HT-29 (cell line): ENCODE measurements at regions not wholly inside any gene's neighbourhood (a gene's known extent, or its start where the extent isn't known, plus 50 kb on each side); places are given as distances from the start of the nearest gene placed in this dataset.
"Not testable (repeated sequence)": the region's sequence is repeated elsewhere in the genome, so short reads cannot be mapped to it uniquely, and the experiment has no call there.

Source experiments
- DNase-seq: peaks from one replicate; pipeline ENCODE4 v3.0.0-alpha.2; 2015; ENCODE audit warnings: low spot score

DNA sequence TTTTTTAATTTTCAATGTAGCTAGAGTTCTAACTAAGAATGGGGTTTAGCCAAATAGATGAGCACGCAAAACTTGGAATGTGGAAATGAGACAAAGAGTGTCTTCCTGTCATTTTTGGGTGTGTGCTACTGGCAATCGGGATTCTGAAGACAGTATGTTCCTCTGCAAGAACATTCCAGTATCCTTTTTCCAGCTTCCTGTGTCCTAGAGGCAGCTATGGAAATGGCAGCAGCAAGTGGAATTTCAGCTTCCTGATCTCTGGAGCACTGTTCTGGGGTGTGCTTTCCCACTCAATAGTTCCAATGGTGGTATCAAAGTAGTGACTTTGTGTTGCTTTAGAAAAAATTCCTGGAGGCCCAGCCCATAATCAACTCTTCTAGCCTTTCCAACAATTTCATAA is 642.9 kb upstream of the KCNMB2 start:
- no peak for DNase-seq

DNA sequence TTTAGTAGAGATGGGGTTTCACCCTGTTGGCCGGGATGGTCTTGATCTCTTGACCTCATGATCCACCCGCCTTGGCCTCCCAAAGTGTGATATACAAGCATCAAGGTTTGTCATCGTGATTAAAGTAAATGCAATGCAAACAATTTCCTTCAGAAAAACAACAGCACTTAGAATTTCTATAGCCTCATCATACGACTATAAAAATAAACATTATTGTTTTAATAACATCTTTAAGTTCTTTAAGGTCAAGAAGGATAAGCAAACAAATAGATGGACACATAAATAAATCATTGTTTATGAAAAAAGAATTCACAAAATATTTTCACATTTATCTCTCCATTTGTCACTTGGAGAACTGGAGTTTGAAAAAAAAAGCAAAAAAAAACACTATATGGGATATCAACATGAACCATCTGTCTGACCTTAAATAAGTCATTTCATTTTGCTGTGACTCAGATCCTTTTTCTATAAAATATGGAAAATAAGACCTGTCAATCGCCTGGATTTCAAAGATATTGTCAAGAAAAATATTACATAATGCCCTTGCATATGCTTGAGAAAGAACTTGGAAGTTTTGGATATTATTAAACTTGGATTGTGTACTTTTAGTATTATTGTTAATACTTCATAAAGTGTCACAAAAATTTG is 642.0 kb upstream of the KCNMB2 start:
- DNase-seq: no peak

DNA sequence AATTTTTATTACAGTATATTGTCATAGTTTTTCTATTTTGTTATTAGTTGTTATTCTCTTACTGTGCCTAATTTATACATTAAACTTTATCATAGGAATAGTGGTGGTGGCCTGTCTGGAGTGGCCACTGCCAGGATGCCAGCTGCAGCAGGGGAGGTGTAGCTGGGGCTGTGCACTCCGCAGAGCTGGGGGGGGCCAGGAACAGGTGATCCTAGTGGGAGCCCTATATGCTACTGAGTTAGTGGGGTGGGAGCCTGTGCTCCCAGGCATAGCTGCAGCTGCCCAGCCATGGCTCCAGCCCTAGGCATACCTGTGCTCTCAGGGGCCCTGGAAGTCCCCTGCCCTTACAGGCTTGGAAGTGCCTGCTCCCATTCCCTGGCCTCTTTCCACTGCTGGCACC is 638.1 kb upstream of the KCNMB2 start:
- no peak for DNase-seq

DNA sequence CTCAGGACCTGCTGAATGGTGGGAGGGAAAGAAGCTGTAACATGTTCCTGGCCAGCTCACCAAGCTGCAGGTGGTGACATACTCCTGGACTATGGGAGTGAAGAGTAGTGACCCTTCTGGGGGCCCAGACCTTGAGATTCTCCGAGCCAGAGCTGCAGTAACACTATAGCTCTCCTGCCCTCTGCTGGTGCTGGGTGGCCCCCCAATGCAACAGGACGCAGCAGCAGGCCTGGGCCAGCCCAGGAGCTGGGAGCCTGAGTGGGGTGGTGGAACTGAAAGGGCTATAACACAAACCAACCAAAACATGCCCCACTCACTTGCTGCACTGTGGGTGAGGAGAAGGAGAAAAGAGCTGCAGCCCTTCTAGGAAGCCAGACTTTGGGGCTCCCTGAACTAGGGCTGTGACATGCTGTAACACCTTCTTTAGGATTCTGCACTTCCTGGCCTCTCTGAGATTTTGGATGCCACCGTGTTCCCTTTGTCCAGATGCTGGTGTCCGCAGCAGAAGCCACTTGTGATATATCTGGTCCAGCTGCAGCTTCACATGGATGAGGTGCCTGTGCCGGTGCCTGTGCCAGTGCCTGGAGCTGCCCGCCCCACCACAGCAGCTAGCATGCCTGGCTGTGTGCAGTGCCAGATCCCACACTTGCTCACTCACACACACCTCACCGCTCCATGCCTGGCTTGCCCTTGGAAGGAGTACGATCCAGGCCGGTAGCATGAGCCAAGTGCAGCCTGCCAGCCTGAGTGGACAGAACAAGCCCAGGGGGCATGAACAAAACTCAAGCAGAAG is 636.8 kb upstream of the KCNMB2 start:
- no peak for DNase-seq

DNA sequence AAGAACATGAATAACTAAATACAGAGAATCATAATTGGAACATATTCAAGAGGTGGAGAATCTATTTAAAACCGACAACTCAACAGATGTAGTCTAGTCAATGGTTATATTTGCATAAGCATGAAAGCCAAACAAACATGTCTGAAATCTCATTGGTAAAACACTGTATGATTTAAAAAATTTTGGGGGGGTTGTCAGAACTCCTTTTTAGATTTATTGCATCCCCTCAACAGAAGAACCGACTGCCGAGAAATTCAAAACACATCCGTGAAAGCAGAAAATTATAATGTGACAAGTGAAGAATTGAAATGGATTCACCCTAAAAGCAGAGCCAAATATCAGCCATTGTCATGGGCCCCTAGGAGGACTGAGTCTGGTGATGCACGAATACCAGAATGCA is 633.4 kb upstream of the KCNMB2 start:
- no peak for DNase-seq

DNA sequence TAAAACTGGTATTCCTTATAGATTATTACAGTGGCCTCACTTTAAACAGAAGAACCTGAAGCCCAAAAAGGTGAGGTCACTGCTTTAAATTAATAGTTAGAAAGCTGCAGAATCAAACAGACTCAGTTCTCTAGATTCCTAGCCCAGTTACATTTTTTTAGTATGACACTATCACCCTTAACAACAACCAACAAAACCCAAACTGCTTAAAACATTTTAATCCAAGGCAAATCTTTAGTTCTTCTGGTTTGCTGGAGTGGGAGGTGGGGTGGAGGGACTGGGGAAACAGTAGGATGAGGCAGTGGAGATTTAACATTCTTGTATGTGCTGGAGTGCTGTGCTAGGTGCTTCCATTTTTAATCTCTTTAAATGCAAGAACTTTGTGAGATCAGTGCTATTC is 631.6 kb upstream of the KCNMB2 start:
- no peak for DNase-seq

DNA sequence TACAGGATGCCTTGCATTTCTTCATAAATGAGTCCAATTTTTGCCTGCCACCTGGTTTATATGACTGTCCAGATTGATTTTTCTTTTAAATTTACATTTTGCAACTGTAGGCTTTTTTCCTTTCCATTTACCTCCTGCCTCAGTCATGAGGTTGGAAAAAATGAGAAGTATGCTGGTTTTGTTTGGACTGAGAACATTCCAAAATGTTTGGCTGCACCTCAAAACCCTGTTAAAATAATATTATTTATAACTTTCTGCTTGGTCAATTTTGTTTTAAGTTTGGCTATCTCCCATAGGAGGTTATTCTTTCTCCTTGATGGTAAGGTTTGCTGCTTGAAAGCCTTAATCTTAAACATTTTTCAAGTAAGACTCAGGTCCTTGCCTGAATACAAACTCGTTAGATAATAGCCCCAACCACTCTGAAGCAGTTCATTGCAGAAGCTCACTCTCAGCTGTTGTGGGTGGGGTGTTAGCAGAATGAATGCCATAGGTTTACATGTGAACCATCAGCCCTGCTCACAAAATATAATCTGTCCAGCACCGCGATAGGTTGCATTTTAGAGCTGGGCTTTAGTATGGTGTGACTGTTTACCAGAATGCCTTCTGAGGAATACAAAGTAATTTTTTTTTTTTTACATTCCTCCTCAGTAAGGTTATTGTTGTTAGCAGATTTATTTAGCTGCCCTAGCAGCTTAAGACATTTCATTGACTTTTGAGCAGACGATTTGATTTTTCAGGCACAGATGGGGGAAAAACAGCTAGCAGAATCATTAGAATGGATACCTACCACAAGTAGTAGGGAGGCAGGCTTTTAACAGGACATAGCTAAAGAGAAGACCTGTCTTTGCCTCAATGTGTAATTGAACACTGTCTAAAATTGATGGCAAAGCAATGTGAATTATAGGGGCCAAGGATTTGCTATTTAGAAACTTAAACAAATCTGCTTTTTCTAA is 630.8 kb upstream of the KCNMB2 start:
- no peak for DNase-seq

DNA sequence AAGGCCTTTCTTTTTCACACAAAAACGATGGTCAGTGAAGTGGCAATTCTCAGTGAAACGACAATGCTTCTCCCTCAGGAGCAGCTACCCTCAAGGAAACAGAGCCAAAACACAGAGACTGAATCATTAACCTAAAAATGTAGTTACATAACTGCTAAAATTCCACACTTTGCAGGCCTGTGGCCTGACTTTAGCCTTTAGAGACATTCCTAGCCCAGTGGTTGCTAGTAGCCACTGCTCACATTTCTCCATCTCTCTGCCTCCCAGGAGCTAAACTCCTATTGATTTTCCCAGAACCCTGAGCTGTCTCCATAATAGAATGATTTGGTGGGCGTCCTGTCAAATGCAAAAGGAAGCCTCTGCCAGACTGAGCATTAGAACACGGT is 630.1 kb upstream of the KCNMB2 start:
- no peak for DNase-seq

DNA sequence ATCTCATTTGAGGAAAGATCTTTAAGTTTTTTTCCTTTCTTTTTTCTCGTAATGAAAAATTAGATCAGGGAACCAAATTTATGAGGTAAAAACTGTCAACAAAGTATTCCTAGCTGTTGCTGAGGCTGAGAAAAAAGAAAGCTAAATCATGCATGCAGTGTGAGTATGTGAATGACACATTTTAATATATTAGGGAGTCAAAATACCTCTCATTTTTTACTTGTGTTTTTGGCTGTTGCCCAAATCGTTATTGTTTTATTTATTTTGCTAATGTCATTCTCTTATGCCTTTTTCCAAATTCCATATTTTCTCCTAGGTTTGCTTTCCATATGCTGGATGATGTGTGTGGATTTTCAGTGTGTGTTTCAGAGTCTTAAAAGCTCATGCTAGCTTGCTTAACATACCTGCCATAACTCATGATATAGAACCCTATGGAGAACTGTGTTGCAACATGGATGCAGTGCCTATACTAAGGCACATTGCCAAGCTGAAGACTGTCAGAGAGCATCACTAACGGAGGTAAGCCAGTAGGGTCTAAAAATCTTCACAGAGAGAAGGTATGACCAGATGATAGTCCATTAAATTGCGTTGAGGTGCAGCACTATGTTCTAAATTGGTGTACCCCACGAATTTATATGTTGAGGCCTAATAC is 629.5 kb upstream of the KCNMB2 start:
- DNase-seq: no peak

DNA sequence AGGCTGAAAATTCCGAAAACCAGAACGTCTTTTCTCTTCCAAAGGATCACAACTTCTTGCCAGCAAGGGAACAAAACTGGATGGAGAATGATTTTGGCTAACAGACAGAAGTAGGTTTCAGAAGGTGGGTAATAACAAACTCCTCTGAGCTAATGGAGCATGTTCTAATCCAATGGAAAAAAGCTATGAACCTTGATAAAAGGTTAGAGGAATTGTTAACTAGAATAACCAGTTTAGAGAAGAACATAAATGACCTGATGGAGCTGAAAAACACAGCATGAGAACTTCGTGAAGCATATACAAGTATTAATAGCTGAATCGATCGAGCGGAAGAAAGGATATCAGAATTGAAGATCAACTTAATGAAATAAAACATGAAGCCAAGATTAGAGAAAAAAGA is 626.7 kb upstream of the KCNMB2 start:
- DNase-seq: not testable (repeated sequence)

DNA sequence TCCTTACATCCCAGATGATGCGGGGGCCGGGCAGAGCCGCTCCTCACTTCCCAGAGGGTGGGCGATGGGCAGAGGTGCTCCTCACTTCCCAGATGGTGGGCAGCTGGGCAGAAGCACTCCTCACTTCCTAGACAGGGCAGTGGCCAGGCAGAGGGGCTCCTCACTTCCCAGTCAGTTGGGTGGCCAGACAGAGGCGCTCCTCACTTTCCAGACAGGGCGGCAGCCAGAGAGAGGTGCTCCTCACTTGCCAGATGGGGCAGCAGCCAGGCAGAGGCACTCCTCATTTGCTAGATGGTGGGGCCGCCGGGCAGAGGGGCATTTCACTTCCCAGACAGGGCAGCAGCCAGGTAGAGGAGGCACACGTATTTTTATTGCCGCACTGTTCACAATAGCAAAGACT is 622.0 kb upstream of the KCNMB2 start:
- DNase-seq: no peak

DNA sequence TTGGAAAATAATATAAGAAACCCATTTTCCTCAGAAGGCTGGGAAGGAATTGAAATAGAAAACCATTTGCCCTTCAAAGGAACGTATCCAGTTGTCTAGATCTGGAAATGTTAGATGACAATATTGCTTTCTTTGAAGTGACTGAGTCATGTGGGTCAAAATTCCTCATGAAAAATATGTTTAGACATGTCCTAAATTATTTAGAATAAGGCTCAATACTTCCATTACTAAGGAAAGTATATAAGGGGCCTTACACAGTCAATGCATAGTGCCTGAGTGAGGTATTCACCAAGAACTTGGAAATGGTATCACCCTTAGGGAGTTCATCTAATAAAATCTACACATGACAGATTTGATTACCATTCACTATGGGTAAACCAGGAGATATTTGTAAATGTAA is 619.8 kb upstream of the KCNMB2 start:
- DNase-seq: no peak

DNA sequence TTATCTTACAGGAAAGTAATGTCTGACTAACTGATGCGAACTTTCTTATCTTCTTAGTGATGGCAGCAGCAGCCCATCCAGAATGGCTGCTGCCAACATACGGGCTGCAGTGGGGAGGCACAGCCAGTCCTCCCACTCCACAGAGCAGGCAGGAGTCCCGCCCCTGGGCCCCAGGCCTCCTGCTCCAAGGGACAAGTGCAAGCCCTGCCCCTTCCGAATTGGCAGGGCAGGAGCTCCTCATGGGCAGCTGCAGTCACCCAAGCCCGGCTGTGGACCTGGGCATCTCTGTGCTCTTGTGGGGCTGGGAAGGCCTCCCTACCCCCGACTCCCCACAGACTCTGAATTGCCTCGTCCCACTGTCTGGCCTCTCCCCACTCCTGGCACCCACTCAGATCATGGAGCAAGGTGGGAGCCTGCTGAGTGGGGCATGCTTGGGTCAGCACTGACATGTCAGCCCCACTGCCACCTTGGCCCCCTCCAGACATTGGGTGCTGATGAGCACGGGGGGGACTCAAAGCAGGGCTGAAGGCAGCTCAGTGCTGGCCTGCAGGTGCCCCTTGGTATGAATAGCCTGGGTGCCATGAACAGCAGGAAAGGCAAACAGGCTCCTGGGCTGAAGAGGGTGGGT is 618.9 kb upstream of the KCNMB2 start:
- no peak for DNase-seq

DNA sequence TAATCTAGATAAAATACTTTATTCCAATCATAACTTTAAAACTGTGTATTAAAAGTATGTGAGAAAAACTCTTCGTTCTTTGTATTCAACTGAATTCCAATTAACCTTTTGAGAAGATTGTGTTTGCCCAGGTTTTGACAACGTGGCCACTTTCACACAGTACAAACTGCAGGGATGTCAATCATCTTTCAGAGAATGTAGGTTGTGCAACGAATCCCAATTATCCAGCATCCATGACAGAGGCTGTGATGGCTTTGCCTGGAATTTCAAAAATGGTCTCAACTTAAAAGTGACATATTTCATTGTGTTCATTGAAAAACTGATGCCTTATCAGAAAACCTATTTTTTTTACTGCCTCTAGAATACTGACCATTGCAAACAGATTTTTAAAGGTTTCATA is 615.1 kb upstream of the KCNMB2 start:
- DNase-seq: no peak

DNA sequence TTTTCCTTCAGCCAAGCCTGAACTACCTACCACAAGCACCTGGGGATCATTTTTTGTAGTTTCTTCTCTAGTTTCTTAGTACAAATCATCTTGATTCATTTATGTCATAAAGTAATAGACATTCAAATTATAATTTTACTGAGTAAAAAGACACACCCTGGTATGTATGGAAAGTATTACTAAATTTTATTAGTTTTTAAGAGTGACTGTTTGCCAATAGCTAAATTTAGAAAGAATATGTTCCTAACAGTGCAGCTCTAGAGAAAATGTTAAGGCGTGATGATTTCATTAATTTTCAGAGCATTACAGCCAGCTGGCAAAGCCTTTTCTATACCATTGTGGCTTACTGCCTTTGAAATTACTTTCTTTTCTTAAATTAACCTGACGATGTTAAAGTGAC is 612.0 kb upstream of the KCNMB2 start:
- DNase-seq: no peak

DNA sequence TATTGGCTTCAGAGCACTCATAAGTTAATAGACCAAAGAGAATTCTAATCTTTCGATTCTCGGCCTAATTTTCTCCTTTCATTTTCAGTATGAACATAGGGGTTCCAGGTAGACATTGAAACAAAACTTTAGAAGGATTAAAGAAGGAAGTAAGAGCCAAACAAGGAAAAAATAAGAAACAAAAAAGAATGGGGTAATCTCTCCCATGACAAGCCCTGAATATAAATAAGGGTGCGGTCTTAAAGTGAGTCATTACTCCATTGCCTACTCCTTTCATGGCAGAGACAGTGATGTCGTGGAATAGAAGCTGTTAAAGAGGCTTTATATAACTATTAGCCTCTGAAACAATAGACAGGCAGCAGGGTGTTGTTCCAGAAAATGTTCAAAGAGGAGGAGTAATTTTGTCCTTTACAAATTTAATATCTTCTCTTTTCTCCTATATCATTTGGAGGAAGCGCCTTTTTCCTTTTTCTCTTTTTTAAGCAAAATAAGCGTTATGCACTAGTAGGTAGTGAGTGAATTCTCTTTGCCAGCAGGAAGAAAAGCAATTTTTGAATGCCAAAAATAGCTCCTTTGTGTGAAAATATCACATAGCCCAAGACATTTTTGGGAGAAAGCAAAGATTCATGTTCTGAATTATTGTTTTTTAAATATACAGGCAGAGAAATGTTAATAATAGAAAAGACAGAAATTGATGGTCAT is 607.9 kb upstream of the KCNMB2 start:
- DNase-seq: peak; percentile 19

DNA sequence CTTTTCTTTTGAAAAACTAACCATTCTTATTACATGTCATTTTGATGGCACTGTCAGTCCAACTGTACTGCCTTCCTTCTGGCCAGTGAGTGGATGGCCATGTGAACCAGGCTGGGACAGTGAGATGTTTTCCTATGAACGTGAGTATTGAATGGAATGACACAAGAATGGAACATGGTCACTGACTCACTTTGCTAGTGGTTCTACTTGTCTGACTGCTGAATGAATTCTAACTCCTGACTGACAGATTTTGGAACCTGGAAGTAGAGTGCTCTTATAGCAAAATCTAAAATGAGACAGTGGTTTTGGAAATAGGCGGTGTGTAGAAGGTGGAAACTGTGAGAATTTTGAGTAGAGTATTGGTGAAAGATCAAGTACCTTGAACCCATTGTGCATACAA is 606.9 kb upstream of the KCNMB2 start:
- DNase-seq: no peak

DNA sequence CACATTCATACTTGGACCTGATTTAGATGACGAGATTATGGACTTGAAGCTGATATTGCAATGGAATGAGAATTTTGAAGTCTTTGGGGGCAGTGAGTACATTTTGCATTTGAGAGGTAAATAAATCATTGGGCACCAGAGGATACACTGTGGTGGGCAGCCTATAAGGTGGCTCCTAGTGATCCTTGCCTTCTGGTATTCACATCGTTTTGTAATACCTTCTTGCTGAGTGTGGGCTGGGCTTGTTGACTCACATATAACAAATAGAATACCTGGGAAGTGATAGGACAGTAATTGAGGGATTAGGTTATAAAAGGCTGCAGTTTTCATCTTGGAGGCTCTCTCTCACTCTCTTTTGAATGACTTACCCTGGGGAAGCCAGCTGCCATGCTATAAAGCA is 605.5 kb upstream of the KCNMB2 start:
- DNase-seq: no peak

DNA sequence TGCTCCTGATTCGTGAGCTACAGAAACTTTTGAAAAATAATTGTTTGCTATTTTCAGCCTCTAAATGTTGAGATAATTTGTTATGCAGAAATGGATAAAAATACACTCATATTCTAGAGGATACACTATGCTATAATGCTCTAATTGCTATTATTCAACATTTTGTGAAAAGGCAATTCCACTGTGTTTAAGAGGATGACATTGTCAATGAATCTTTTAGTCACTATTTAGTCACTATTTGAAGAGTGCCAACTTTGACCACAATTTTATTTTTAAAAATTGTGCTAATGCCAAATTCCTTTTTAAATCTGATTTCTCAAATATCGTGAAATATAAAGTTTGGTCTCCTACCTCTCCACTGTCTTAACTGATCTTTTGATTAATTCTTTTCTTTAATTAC is 604.9 kb upstream of the KCNMB2 start:
- DNase-seq: no peak

DNA sequence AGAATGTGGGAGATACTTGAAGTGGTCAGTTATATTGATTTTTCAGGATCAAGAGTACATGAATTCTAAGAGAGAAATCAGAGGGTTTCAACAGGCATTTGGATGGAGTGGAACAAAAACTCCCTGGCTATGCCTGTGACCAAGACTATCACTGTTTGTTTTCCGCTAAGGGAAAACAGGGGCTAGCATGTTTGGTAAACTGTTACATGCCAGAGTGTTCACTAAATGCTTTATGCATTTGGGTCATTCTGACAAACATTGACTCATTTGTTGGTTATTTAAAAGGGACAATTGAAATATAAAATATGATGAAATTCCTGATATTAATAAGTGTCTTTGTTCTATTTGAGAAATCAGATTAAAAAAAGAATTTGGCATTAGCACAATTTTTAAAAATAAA is 603.9 kb upstream of the KCNMB2 start:
- no peak for DNase-seq
